ENCODE measurements at regions not wholly inside any gene's neighbourhood (a gene's known extent, or its start where the extent isn't known, plus 50 kb on each side); places are given as distances from the start of the nearest gene placed in this dataset.

GRCh38 chr4:74583757-74584156 lies 138.8 kb downstream of the AREG start (continued):
- TF ChIP-seq ZNF646 (CRISPR knock-in tag; IDR thresholded peaks at IDR 0.05) (no peak), ZNF24 (IDR thresholded peaks at IDR 0.05) (no peak), DNMT3B (CRISPR knock-in tag; conservative IDR thresholded peaks at IDR 0.05) (no peak), TFDP1 (CRISPR knock-in tag; IDR thresholded peaks at IDR 0.05; ENCODE audit: borderline replicate concordance) (no peak), ZNF160 (CRISPR knock-in tag; IDR thresholded peaks at IDR 0.05) (no peak), ZNF777 (CRISPR knock-in tag; IDR thresholded peaks at IDR 0.05) (no peak), ATF7 (IDR thresholded peaks at IDR 0.05) (no peak), ATF7 (CRISPR knock-in tag; IDR thresholded peaks at IDR 0.05) (no peak), PHB2 (IDR thresholded peaks at IDR 0.05; ENCODE audit: partially characterized antibody) (no peak), ZNF337 (CRISPR knock-in tag; IDR thresholded peaks at IDR 0.05; ENCODE audit: borderline replicate concordance, low read depth) (no peak), TOE1 (CRISPR knock-in tag; IDR thresholded peaks at IDR 0.05) (no peak), ATF4 (CRISPR knock-in tag; IDR thresholded peaks at IDR 0.05) (peak in 1 of 2 experiments; percentile 57; a peak in 2 of 4 replicates), KLF12 (CRISPR knock-in tag; IDR thresholded peaks at IDR 0.05; ENCODE audit: borderline replicate concordance) (no peak), ZNF639 (CRISPR knock-in tag; conservative IDR thresholded peaks at IDR 0.05) (no peak)
